ENCODE measurements at regions not wholly inside any gene's neighbourhood (a gene's known extent, or its start where the extent isn't known, plus 50 kb on each side); places are given as distances from the start of the nearest gene placed in this dataset.

DNA sequence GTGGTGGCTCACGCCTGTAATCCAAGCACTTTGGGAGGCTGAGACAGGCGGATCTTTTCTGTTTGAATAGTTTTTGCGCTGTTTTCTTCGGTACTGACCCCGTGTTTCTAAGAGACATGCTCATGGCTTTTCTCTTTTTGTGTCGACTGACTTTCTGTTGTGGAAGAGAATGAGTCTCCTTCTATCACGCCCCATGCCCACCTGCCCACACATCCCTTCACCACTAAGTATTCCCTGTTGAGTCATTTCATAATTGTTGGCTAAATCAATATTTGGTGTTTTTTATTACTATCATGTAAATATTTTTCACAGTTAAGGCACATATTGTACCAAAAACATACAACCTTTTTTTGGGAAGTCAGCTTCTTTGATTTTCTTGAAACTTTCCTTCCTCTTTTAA is 198.8 kb upstream of the TWIST2 start:
- TF ChIP-seq, protein P1, sequence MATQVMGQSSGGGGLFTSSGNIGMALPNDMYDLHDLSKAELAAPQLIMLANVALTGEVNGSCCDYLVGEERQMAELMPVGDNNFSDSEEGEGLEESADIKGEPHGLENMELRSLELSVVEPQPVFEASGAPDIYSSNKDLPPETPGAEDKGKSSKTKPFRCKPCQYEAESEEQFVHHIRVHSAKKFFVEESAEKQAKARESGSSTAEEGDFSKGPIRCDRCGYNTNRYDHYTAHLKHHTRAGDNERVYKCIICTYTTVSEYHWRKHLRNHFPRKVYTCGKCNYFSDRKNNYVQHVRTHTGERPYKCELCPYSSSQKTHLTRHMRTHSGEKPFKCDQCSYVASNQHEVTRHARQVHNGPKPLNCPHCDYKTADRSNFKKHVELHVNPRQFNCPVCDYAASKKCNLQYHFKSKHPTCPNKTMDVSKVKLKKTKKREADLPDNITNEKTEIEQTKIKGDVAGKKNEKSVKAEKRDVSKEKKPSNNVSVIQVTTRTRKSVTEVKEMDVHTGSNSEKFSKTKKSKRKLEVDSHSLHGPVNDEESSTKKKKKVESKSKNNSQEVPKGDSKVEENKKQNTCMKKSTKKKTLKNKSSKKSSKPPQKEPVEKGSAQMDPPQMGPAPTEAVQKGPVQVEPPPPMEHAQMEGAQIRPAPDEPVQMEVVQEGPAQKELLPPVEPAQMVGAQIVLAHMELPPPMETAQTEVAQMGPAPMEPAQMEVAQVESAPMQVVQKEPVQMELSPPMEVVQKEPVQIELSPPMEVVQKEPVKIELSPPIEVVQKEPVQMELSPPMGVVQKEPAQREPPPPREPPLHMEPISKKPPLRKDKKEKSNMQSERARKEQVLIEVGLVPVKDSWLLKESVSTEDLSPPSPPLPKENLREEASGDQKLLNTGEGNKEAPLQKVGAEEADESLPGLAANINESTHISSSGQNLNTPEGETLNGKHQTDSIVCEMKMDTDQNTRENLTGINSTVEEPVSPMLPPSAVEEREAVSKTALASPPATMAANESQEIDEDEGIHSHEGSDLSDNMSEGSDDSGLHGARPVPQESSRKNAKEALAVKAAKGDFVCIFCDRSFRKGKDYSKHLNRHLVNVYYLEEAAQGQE (IDR thresholded peaks at IDR 0.05; ENCODE audit: insufficient read depth in 1 of 2, low read depth in 2 of 2, low read length in 1 of 2) = no peak
- TF ChIP-seq POLR2AphosphoS5 (IDR thresholded peaks at IDR 0.05; ENCODE audit: low read depth, low read length) (no peak), TCF7L2 (IDR thresholded peaks at IDR 0.05; ENCODE audit: low read depth, low read length) (no peak), SIN3A (IDR thresholded peaks at IDR 0.05; ENCODE audit: borderline replicate concordance, insufficient read depth, low read depth, low read length) (no peak)
- TF ChIP-seq, protein P2, sequence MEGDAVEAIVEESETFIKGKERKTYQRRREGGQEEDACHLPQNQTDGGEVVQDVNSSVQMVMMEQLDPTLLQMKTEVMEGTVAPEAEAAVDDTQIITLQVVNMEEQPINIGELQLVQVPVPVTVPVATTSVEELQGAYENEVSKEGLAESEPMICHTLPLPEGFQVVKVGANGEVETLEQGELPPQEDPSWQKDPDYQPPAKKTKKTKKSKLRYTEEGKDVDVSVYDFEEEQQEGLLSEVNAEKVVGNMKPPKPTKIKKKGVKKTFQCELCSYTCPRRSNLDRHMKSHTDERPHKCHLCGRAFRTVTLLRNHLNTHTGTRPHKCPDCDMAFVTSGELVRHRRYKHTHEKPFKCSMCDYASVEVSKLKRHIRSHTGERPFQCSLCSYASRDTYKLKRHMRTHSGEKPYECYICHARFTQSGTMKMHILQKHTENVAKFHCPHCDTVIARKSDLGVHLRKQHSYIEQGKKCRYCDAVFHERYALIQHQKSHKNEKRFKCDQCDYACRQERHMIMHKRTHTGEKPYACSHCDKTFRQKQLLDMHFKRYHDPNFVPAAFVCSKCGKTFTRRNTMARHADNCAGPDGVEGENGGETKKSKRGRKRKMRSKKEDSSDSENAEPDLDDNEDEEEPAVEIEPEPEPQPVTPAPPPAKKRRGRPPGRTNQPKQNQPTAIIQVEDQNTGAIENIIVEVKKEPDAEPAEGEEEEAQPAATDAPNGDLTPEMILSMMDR (IDR thresholded peaks at IDR 0.05) = no peak
- no TSS peak for BruUV-seq (replicated peaks)
- H3K36me3 ChIP-seq (ENCODE audit: control insufficient read depth, insufficient read depth, low read length) = no peaks in the 10 kb centered on the region
- DNase-seq (ENCODE audit: low read depth, low spot score) (no peak), ATAC-seq (no peak)
- H3K9me3 ChIP-seq (ENCODE audit: control insufficient read depth, insufficient read depth, low read depth, low read length) = no peaks in the 10 kb centered on the region
- ChIA-PET POLR2A (no interaction called here), CTCF (no interaction called here)
- no peak overlapping the region for H3K27ac ChIP-seq (ENCODE audit: low read length)
- intact Hi-C loops (cut with micrococcal nuclease; ENCODE audit: unreplicated experiment) (no loop called here), in situ Hi-C loops (cut with HindIII; ENCODE audit: low pct_unique_long_range_greater_than_20kb, low sequenced_read_pairs) (no loop called here)
- no peaks in the 10 kb centered on the region for H3K27me3 ChIP-seq (ENCODE audit: control insufficient read depth, insufficient read depth, low read length)
- H3K4me3 ChIP-seq (ENCODE audit: low read depth in 2 of 2, low read length in 2 of 2) = no peak overlapping the region
- no peaks in the 10 kb centered on the region; the same call in 1 of the 2 replicates for H3K4me1 ChIP-seq (ENCODE audit: control insufficient read depth, insufficient read depth, low read length)

DNA sequence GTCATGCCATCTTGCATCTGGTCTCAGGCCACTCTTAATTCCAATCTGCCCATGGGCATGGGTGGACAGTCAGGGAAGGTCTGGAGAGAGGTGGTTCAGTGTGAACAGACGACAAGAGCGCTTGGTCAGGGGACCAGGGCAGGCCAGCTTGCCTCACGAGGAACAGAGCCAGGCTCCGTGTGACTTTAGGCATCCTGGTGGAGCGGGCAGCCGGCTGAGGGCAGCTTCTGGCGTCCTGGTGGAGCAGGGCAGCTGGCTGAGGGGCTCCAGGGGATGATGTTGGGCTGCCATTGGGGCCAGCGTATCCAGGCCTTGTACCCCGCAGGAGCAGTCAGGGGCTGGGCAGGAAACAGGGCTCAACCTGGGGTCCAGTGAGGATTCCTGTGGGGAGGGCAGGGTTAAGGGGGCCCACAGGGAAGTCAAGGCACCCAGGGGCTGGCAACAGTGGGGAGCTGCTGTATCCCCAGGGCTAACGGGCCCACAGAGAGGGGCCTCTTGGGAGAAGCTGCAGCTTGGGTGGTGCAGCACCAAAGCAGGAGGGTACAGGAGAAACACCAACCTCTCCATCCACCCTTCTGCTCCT is 197.9 kb upstream of the TWIST2 start:
- Histone ChIP-seq H3K36me3 (ENCODE audit: control insufficient read depth, insufficient read depth, low read length) (no peaks in the 10 kb centered on the region), H3K27ac (ENCODE audit: low read length) (no peak overlapping the region), H3K4me1 (ENCODE audit: control insufficient read depth, insufficient read depth, low read length) (no peaks in the 10 kb centered on the region), H3K9me3 (ENCODE audit: control insufficient read depth, insufficient read depth, low read depth, low read length) (no peaks in the 10 kb centered on the region), H3K4me3 (ENCODE audit: low read depth in 2 of 2, low read length in 2 of 2) (no peak overlapping the region), H3K27me3 (ENCODE audit: control insufficient read depth, insufficient read depth, low read length) (no peaks in the 10 kb centered on the region)
- no TSS peak for BruUV-seq (replicated peaks)
- intact Hi-C loops (cut with micrococcal nuclease; ENCODE audit: unreplicated experiment) (no loop called here), in situ Hi-C loops (cut with HindIII; ENCODE audit: low pct_unique_long_range_greater_than_20kb, low sequenced_read_pairs) (no loop called here)
- ChIA-PET POLR2A (no interaction called here), CTCF (no interaction called here)
- TF ChIP-seq POLR2AphosphoS5 (IDR thresholded peaks at IDR 0.05; ENCODE audit: low read depth, low read length) (no peak), TCF7L2 (IDR thresholded peaks at IDR 0.05; ENCODE audit: low read depth, low read length) (no peak), SIN3A (IDR thresholded peaks at IDR 0.05; ENCODE audit: borderline replicate concordance, insufficient read depth, low read depth, low read length) (no peak)
- TF ChIP-seq, protein P1 (IDR thresholded peaks at IDR 0.05; ENCODE audit: insufficient read depth in 1 of 2, low read depth in 2 of 2, low read length in 1 of 2) = no peak
- TF ChIP-seq, protein P2 (IDR thresholded peaks at IDR 0.05) = no peak
- no peak for ATAC-seq
- no peak for DNase-seq (ENCODE audit: low read depth, low spot score)
